ENCODE measurements at regions not wholly inside any gene's neighbourhood (a gene's known extent, or its start where the extent isn't known, plus 50 kb on each side); places are given as distances from the start of the nearest gene placed in this dataset.

DNA sequence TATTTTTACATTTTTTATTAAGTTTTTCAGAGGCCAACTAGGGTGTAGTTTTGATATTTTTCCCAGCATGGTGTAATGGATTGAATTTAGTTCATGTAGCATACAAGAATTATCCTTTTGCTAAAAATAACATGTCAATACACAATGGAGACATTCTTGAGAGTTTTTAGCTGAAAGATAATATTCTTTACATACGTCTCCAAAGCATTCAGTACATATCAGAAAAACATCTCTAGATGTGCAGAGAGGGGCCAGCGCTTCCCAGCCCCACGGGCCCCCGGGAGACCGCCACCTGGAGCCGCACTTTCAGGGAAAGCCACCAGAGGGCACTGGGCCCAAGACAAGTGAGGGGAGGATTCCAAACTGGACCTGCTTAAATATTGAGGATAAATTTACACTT, 499.4 kb downstream of the GALR1 start:
- POLR2A ChIA-PET = no interaction called here
- intact Hi-C loops (cut with micrococcal nuclease; ENCODE audit: unreplicated experiment) (no loop called here), in situ Hi-C loops (cut with HindIII; ENCODE audit: extremely low pct_ligation_motif_present, low pct_unique_long_range_greater_than_20kb) (no loop called here)
- Histone ChIP-seq H3K9me3 (ENCODE audit: low read length) (no peaks in the 10 kb centered on the region), H3K27ac (ENCODE audit: extremely low read length, insufficient read depth, low read length) (no peak overlapping the region), H3K9ac (ENCODE audit: insufficient read depth, low read depth, low read length) (no peak overlapping the region), H2AFZ (ENCODE audit: low read length) (no peak overlapping the region), H3K4me2 (ENCODE audit: low read depth, low read length) (no peak overlapping the region), H3K27me3 (ENCODE audit: control insufficient read depth in 1 of 2, insufficient read depth in 2 of 2, low read length in 2 of 2) (peaks cover 0 to 8% of the 10 kb centered on the region in 2 experiments; a peak in 2 of 5 replicates), H3K79me2 (ENCODE audit: insufficient read depth, low read length) (no peaks in the 10 kb centered on the region), H3K4me1 (ENCODE audit: insufficient read depth, low read length) (no peaks in the 10 kb centered on the region), H3K36me3 (replicated peaks in 1 of 2; ENCODE audit: control insufficient read depth in 1 of 2, insufficient read depth in 2 of 2, low read length in 2 of 2) (no peaks in the 10 kb centered on the region), H4K20me1 (ENCODE audit: insufficient read depth, low read length) (no peaks in the 10 kb centered on the region), H3K4me3 (replicated peaks in 1 of 3; ENCODE audit: insufficient read depth in 1 of 3, low read depth in 2 of 3, low read length in 3 of 3) (no peak overlapping the region)
- DNase-seq (ENCODE audit: low spot score) (no peak), ATAC-seq (peak; percentile 64), FAIRE-seq (no peak)
- BruUV-seq (replicated peaks) = no TSS peak
- TF ChIP-seq TP53 (CRISPR knock-in tag; conservative IDR thresholded peaks at IDR 0.05) (no peak), ZNF563 (CRISPR knock-in tag; IDR thresholded peaks at IDR 0.05) (no peak), ZNF543 (CRISPR knock-in tag; IDR thresholded peaks at IDR 0.05) (no peak), SKI (IDR thresholded peaks at IDR 0.05; ENCODE audit: partially characterized antibody) (no peak)
- TF ChIP-seq, protein P1, sequence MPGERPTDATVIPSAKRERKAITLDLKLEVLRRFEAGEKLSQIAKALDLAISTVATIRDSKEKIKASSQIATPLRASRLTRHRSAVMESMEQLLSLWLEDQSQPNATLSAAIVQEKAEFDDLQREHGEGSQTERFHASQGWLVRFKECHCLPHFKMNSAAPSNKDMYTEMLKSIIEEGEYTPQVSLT (CRISPR knock-in tag; IDR thresholded peaks at IDR 0.05; ENCODE audit: borderline replicate concordance, low read depth) = no peak
- TF ChIP-seq, protein P2, sequence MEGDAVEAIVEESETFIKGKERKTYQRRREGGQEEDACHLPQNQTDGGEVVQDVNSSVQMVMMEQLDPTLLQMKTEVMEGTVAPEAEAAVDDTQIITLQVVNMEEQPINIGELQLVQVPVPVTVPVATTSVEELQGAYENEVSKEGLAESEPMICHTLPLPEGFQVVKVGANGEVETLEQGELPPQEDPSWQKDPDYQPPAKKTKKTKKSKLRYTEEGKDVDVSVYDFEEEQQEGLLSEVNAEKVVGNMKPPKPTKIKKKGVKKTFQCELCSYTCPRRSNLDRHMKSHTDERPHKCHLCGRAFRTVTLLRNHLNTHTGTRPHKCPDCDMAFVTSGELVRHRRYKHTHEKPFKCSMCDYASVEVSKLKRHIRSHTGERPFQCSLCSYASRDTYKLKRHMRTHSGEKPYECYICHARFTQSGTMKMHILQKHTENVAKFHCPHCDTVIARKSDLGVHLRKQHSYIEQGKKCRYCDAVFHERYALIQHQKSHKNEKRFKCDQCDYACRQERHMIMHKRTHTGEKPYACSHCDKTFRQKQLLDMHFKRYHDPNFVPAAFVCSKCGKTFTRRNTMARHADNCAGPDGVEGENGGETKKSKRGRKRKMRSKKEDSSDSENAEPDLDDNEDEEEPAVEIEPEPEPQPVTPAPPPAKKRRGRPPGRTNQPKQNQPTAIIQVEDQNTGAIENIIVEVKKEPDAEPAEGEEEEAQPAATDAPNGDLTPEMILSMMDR (CRISPR knock-in tag; IDR thresholded peaks at IDR 0.05) = peak; percentile 46
- CTCF ChIA-PET (ENCODE audit: low intra/inter-chr PET ratio, low total read pairs) = no interaction called here
- 4% methylated on average over 6 of the region's 6 CpGs for WGBS (ENCODE audit: low lambda C conversion rate)

DNA sequence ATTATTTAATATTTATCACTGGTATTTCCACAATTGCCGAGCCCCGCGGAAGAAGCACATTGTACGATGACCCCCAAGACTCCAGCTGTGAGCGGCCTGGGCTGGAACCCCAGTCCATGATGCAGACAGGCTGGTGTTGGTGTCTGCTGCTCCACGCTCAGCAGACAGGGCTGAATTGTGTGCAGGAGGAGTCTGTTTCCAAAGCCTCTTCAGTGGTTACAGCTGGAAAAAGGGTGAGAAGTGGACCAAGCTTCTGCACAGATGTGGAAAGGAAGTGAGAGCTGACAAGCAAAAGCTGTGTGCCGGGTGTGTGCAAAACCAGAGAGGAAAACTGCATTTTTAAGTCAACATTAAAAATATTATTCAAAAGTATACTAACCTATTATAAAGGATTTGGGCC, 500.4 kb downstream of the GALR1 start:
- 63% methylated on average over 7 of the region's 7 CpGs for WGBS (ENCODE audit: low lambda C conversion rate)
- peaks cover 0 to 8% of the 10 kb centered on the region in 2 experiments; a peak in 2 of 5 replicates for H3K27me3 ChIP-seq (ENCODE audit: control insufficient read depth in 1 of 2, insufficient read depth in 2 of 2, low read length in 2 of 2)
- FAIRE-seq (no peak), ATAC-seq (no peak), DNase-seq (ENCODE audit: low spot score) (no peak)
- BruUV-seq (replicated peaks) = no TSS peak
- H3K4me2 ChIP-seq (ENCODE audit: low read depth, low read length) = no peak overlapping the region
- H2AFZ ChIP-seq (ENCODE audit: low read length) = no peak overlapping the region
- H3K4me3 ChIP-seq (replicated peaks in 1 of 3; ENCODE audit: insufficient read depth in 1 of 3, low read depth in 2 of 3, low read length in 3 of 3) = no peak overlapping the region
- in situ Hi-C loops (cut with HindIII; ENCODE audit: extremely low pct_ligation_motif_present, low pct_unique_long_range_greater_than_20kb) = no loop called here
- no peak overlapping the region for H3K27ac ChIP-seq (ENCODE audit: extremely low read length, insufficient read depth, low read length)
- no peaks in the 10 kb centered on the region for H3K79me2 ChIP-seq (ENCODE audit: insufficient read depth, low read length)
- POLR2A ChIA-PET = no interaction called here
- CTCF ChIA-PET (ENCODE audit: low intra/inter-chr PET ratio, low total read pairs) = no interaction called here
- H3K36me3 ChIP-seq (replicated peaks in 1 of 2; ENCODE audit: control insufficient read depth in 1 of 2, insufficient read depth in 2 of 2, low read length in 2 of 2) = no peaks in the 10 kb centered on the region
- no peaks in the 10 kb centered on the region for H4K20me1 ChIP-seq (ENCODE audit: insufficient read depth, low read length)
- H3K9me3 ChIP-seq (ENCODE audit: low read length) = no peaks in the 10 kb centered on the region
- no peaks in the 10 kb centered on the region for H3K4me1 ChIP-seq (ENCODE audit: insufficient read depth, low read length)
- no peak overlapping the region for H3K9ac ChIP-seq (ENCODE audit: insufficient read depth, low read depth, low read length)
- intact Hi-C loops (cut with micrococcal nuclease; ENCODE audit: unreplicated experiment) = no loop called here
- TF ChIP-seq ZNF761 (CRISPR knock-in tag; conservative IDR thresholded peaks at IDR 0.05) (no peak), MAF1 (CRISPR knock-in tag; IDR thresholded peaks at IDR 0.05; ENCODE audit: borderline replicate concordance) (no peak), ZFP41 (CRISPR knock-in tag; IDR thresholded peaks at IDR 0.05; ENCODE audit: borderline replicate concordance) (no peak), SAFB2 (CRISPR knock-in tag; IDR thresholded peaks at IDR 0.05; ENCODE audit: borderline replicate concordance, low read depth) (no peak), BRCA1 (CRISPR knock-in tag; IDR thresholded peaks at IDR 0.05) (no peak), NPAS2 (CRISPR knock-in tag; IDR thresholded peaks at IDR 0.05; ENCODE audit: borderline replicate concordance) (no peak), KAT8 (CRISPR knock-in tag; IDR thresholded peaks at IDR 0.05) (no peak), NONO (IDR thresholded peaks at IDR 0.05) (no peak), NONO (CRISPR knock-in tag; conservative IDR thresholded peaks at IDR 0.05) (no peak)
- TF ChIP-seq, protein P3, sequence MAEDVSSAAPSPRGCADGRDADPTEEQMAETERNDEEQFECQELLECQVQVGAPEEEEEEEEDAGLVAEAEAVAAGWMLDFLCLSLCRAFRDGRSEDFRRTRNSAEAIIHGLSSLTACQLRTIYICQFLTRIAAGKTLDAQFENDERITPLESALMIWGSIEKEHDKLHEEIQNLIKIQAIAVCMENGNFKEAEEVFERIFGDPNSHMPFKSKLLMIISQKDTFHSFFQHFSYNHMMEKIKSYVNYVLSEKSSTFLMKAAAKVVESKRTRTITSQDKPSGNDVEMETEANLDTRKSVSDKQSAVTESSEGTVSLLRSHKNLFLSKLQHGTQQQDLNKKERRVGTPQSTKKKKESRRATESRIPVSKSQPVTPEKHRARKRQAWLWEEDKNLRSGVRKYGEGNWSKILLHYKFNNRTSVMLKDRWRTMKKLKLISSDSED (CRISPR knock-in tag; IDR thresholded peaks at IDR 0.05) = no peak
- TF ChIP-seq, protein P4, sequence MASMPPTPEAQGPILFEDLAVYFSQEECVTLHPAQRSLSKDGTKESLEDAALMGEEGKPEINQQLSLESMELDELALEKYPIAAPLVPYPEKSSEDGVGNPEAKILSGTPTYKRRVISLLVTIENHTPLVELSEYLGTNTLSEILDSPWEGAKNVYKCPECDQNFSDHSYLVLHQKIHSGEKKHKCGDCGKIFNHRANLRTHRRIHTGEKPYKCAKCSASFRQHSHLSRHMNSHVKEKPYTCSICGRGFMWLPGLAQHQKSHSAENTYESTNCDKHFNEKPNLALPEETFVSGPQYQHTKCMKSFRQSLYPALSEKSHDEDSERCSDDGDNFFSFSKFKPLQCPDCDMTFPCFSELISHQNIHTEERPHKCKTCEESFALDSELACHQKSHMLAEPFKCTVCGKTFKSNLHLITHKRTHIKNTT (CRISPR knock-in tag; IDR thresholded peaks at IDR 0.05) = no peak

All from HepG2 (cell line).